ENCODE measurements at regions not wholly inside any gene's neighbourhood (a gene's known extent, or its start where the extent isn't known, plus 50 kb on each side); places are given as distances from the start of the nearest gene placed in this dataset.

- Histone ChIP-seq H2BK15ac (ENCODE audit: low read depth, low read length) (no peak overlapping the region), H2BK5ac (ENCODE audit: low read depth, low read length, poor library complexity, severe bottlenecking) (no peak overlapping the region), H3K27me3 (ENCODE audit: control insufficient read depth, insufficient read depth, low read length) (no peaks in the 10 kb centered on the region), H3K56ac (ENCODE audit: extremely low read depth, insufficient read depth, low read length) (no peak overlapping the region), H4K20me1 (ENCODE audit: insufficient read depth, low read length) (no peaks in the 10 kb centered on the region), H3K9me1 (ENCODE audit: insufficient read depth, low read length) (no peaks in the 10 kb centered on the region), H3K4me1 (ENCODE audit: control insufficient read depth, insufficient read depth, low read length) (no peaks in the 10 kb centered on the region), H2BK20ac (ENCODE audit: low read depth, low read length) (no peak overlapping the region), H3K18ac (ENCODE audit: low read depth, low read length) (no peak overlapping the region), H3K23ac (ENCODE audit: low read depth, low read length) (no peak overlapping the region), H3K9ac (ENCODE audit: low read depth, low read length) (no peak overlapping the region), H3K9me3 (ENCODE audit: control insufficient read depth, insufficient read depth, low read length) (peaks cover 49% of the 10 kb centered on the region), H4K8ac (ENCODE audit: low read depth in 2 of 2, low read length in 2 of 2) (no peak overlapping the region), H3K4me3 (ENCODE audit: insufficient read depth, low read depth, low read length) (no peak overlapping the region), H2AK9ac (replicated peaks; ENCODE audit: low read depth, low read length, poor library complexity) (no peak overlapping the region), H3K79me1 (ENCODE audit: low read depth in 1 of 2, low read length in 2 of 2) (no peaks in the 10 kb centered on the region), H3K27ac (ENCODE audit: insufficient read depth, low read length) (no peak overlapping the region), H3K4me2 (ENCODE audit: low read depth, low read length) (no peak overlapping the region), H3K14ac (replicated peaks; ENCODE audit: low read depth, low read length) (no peak overlapping the region), H4K5ac (ENCODE audit: low read depth, low read length) (no peak overlapping the region), H3K36me3 (ENCODE audit: control insufficient read depth, insufficient read depth, low read length) (no peaks in the 10 kb centered on the region), H2BK120ac (ENCODE audit: low read depth, low read length) (no peak overlapping the region), H3K4ac (ENCODE audit: low read depth, low read length) (no peak overlapping the region), H4K91ac (ENCODE audit: insufficient read depth, low read depth, low read length) (no peak overlapping the region), H2AK5ac (ENCODE audit: low read depth, low read length) (no peak overlapping the region), H2AFZ (replicated peaks; ENCODE audit: low read length, poor library complexity) (no peak overlapping the region)
- DNase-seq (no peak), ATAC-seq (ENCODE audit: low read depth) (no peak)
- dilution Hi-C loops (cut with HindIII; ENCODE audit: low sequenced_read_pairs, unreplicated experiment) (no loop called here), in situ Hi-C loops (cut with MboI; ENCODE audit: low sequenced_read_pairs) (no loop called here), intact Hi-C loops (cut with micrococcal nuclease) (no loop called here)
- no peak for TF ChIP-seq NFE2L2 (IDR thresholded peaks at IDR 0.05; ENCODE audit: low read depth, low read length)
- TF ChIP-seq POLR2A (IDR thresholded peaks at IDR 0.05; ENCODE audit: low read depth, low read length) = no peak
- no peak for TF ChIP-seq BHLHE40 (IDR thresholded peaks at IDR 0.05; ENCODE audit: low read depth, low read length)
- TF ChIP-seq, protein P1, sequence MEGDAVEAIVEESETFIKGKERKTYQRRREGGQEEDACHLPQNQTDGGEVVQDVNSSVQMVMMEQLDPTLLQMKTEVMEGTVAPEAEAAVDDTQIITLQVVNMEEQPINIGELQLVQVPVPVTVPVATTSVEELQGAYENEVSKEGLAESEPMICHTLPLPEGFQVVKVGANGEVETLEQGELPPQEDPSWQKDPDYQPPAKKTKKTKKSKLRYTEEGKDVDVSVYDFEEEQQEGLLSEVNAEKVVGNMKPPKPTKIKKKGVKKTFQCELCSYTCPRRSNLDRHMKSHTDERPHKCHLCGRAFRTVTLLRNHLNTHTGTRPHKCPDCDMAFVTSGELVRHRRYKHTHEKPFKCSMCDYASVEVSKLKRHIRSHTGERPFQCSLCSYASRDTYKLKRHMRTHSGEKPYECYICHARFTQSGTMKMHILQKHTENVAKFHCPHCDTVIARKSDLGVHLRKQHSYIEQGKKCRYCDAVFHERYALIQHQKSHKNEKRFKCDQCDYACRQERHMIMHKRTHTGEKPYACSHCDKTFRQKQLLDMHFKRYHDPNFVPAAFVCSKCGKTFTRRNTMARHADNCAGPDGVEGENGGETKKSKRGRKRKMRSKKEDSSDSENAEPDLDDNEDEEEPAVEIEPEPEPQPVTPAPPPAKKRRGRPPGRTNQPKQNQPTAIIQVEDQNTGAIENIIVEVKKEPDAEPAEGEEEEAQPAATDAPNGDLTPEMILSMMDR (conservative IDR thresholded peaks at IDR 0.05; ENCODE audit: low read depth, low read length) = no peak
- TF ChIP-seq RCOR1 (IDR thresholded peaks at IDR 0.05; ENCODE audit: insufficient replicate concordance, low read length) = no peak
- TF ChIP-seq MXI1 (IDR thresholded peaks at IDR 0.05; ENCODE audit: borderline replicate concordance, low read depth, low read length) = no peak
- no peak for TF ChIP-seq CEBPB (IDR thresholded peaks at IDR 0.05; ENCODE audit: low read depth, low read length)
- TF ChIP-seq ELK1 (IDR thresholded peaks at IDR 0.05; ENCODE audit: borderline replicate concordance, low read depth, low read length) = no peak
- TF ChIP-seq RAD21 (IDR thresholded peaks at IDR 0.05; ENCODE audit: low read length) = no peak
- ChIA-PET CTCF (no interaction called here), POLR2A (ENCODE audit: unreplicated experiment) (no interaction called here)
- BruUV-seq (replicated peaks) = no TSS peak
- no CpG with 5 or more reads among the region's 7 CpGs for WGBS, 2 experiments (ENCODE audit: extremely low coverage in 2 of 2, insufficient read length in 1 of 2)
These were observed 1240.9 kb downstream of the BRD1 start for GRCh38 chr22:48586799-48587185.

Data from IMR-90 (cell line).